DOHH2 (cell line): ENCODE measurements at regions not wholly inside any gene's neighbourhood (a gene's known extent, or its start where the extent isn't known, plus 50 kb on each side); places are given as distances from the start of the nearest gene placed in this dataset.

Source experiments
- EZH2phosphoT487 ChIP-seq: fragments of 200-600 bp; sonication (generic); IDR thresholded peaks from 2 replicates; pipeline ENCODE4 v1.6.1; 2017; ENCODE audit warnings: borderline replicate concordance, mild to moderate bottlenecking, antibody characterized with exemption, low read length, moderate library complexity, mixed read lengths
- TF ChIP-seq, protein P1 (sequence below): fragments of 200-600 bp; sonication (generic); IDR thresholded peaks from one replicate; pipeline ENCODE4 v1.5.1; 2014; ENCODE audit warnings: antibody characterized with exemption, mild to moderate bottlenecking, low read depth, low read length; ENCODE audit not compliant: poor library complexity, severe bottlenecking

DNA sequence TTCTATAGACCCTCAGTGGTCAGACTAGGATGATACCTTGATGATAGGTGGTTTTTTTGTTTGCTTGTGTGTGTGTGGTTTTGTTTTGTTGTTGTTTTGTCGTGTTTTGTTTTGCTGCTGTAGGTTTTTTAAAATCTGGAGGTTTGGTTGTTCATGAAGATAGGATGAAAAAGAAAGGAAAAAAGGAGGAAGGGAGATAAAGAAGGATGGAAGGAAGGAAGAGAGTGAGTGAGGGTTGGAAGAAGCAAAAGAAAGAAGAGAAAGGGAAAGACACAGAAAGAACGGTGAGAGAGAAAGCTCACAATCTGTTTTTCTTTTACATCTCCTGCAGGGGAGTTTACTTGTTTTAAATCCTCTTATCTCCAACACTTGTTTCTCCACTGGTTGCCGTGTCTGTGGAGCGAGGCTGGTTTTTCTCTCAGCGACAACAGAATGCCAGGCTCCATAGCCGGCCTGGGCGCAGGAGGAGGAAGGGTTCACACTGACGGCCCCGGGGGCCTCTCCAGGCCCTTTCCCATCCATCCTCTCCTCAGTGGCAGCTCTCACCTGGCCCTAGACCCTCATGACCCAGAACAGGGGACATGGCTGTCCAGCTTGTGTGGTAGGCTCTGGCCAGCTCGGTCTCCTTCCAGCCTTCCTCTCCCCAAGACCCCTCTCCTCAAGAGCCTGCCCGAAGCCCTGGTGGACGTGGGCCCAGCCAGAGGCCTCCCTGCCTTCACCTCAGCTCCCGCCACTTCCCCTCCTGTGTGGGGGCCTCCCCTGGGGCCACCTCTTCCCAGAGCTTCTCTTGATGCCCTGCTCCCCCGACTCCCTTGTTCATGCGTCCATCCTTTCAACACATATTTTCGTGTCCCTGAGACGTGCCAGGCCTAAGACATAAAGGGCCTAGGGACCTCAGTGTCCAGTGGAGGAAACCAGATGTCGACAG is 168.4 kb downstream of the VEGFA start:
- TF ChIP-seq, protein P1, sequence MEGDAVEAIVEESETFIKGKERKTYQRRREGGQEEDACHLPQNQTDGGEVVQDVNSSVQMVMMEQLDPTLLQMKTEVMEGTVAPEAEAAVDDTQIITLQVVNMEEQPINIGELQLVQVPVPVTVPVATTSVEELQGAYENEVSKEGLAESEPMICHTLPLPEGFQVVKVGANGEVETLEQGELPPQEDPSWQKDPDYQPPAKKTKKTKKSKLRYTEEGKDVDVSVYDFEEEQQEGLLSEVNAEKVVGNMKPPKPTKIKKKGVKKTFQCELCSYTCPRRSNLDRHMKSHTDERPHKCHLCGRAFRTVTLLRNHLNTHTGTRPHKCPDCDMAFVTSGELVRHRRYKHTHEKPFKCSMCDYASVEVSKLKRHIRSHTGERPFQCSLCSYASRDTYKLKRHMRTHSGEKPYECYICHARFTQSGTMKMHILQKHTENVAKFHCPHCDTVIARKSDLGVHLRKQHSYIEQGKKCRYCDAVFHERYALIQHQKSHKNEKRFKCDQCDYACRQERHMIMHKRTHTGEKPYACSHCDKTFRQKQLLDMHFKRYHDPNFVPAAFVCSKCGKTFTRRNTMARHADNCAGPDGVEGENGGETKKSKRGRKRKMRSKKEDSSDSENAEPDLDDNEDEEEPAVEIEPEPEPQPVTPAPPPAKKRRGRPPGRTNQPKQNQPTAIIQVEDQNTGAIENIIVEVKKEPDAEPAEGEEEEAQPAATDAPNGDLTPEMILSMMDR: no peak
- no peak for TF ChIP-seq EZH2phosphoT487
